ENCODE measurements at regions not wholly inside any gene's neighbourhood (a gene's known extent, or its start where the extent isn't known, plus 50 kb on each side); places are given as distances from the start of the nearest gene placed in this dataset.

DNA sequence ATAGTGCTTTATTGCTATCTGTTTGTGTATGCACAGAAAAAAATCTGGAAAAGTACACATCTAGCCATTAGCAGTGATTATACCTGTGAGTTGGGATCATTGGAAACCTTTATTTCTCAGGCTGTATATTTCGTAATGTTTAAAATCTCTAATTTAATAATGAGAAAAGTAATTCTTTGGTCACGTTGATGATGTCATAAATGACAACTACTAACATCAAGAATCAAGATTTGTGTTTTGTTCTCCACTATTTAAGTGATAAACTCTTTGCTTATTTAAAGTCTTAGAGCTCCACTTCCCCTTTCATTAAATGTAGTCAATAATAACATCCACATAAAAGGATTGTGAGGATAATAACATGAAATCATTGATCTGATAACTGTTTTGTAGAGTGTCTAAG is 126.2 kb downstream of the TMA16 start:
- no peak for TF ChIP-seq POLR2A (IDR thresholded peaks at IDR 0.05)
- TF ChIP-seq, protein P1, sequence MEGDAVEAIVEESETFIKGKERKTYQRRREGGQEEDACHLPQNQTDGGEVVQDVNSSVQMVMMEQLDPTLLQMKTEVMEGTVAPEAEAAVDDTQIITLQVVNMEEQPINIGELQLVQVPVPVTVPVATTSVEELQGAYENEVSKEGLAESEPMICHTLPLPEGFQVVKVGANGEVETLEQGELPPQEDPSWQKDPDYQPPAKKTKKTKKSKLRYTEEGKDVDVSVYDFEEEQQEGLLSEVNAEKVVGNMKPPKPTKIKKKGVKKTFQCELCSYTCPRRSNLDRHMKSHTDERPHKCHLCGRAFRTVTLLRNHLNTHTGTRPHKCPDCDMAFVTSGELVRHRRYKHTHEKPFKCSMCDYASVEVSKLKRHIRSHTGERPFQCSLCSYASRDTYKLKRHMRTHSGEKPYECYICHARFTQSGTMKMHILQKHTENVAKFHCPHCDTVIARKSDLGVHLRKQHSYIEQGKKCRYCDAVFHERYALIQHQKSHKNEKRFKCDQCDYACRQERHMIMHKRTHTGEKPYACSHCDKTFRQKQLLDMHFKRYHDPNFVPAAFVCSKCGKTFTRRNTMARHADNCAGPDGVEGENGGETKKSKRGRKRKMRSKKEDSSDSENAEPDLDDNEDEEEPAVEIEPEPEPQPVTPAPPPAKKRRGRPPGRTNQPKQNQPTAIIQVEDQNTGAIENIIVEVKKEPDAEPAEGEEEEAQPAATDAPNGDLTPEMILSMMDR (IDR thresholded peaks at IDR 0.05), result no peak
